Renal cortical epithelial cell (primary cell): ENCODE measurements at regions not wholly inside any gene's neighbourhood (a gene's known extent, or its start where the extent isn't known, plus 50 kb on each side); places are given as distances from the start of the nearest gene placed in this dataset.
A peak's percentile ranks its signal among the peaks of the same experiment; 100 is the strongest.

Experiments
- DNase-seq: peaks from one replicate; pipeline ENCODE4 v3.0.0-alpha.2; 2011; ENCODE audit warnings: low read depth

DNA sequence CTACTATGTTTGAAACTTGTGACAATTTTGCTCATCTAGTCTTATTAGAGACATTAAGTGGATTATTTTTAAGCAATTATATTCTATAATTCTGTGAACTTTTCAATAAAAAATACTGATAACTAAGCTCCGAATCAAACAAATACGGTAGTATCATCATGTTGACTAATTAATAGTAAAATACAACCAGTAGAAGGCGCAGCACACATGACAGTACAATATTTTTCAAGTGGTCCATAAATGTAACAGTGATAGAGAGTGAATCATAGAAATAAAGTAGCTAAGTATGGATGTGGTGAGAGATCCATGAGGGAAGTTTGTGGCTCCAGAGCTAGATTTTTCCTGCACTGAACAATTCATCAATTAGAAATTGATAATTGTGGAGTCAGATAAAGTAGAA is 666.2 kb downstream of the KCTD8 start:
- DNase-seq = no peak

DNA sequence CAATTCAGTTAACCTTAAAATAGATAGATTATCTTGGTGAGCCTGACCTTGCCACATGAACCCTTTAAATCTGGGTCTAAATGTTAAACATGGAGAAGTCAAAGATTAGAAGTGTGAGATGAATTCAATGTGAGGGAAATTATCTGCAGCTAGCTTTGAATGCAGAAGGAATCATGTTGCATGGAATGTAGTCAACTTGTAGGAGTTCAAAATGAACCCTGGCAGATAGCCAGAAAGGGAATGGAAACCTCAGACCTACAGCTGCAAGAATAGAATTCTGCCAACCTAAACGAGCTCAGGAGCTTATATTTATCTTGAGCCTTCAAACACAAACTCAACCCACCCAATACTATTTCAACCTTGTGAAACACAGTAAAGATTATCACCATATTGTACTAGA is 632.5 kb downstream of the KCTD8 start:
- no peak for DNase-seq

DNA sequence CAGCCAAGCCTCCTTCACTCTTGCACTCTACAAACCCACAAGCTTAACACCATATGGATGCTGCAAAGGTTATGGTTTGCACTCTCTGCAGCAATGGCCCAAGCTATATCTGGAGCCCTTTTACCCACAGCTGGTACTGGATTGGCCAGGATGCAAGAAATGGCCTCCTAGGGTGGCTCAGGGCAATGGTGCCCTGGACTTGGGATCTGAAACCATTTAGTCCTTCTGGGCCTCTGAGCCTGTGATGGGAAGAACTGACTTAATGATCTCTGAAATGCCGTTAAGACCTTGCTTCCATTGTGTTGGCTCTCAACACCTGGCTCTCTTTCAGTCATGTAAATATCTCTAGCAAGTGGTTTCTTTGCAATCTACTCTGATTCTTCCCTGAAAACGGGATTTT is 626.0 kb downstream of the KCTD8 start:
- no peak for DNase-seq

DNA sequence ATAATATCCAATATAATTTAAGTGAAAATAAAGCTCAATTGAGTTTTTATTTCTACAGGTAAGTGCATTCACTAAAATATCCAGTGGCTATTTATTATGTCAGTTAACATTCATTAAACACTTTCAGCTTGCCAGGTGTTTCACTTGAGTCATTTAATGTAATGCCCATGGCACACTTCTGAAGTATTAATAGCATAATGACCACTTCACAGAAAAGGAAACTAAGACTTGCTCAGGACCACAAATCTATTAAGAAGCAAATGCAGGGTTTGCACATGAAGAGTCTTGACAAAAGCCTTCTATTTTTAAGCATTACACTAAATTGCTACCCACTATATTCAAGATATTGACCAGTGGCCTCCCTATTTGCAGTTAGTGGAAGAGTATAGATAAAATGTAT is 612.7 kb downstream of the KCTD8 start:
- DNase-seq = no peak

GRCh38 chr4:43837171-43837570 is 611.4 kb downstream of the KCTD8 start:
- peak; percentile 5 for DNase-seq

GRCh38 chr4:43837604-43838003 is 611.0 kb downstream of the KCTD8 start:
- no peak for DNase-seq

DNA sequence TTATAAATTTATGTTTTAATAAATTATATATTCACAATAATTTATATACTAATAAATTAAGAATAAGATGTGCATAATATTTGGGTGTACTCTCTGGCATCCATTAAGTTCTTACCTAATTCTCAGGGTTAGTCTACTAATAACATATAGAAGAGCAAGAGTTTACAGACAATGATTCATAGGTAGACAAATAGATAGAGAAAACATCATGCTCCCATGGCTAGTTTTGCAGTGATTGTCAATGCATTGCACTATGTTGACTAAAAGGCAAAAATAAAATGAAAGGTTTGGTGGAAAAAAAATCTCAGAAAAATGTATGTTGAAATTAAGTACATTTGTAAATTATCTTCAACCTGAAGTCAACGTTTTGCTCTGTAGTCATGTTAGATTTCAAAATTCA is 606.0 kb downstream of the KCTD8 start:
- DNase-seq = no peak

DNA sequence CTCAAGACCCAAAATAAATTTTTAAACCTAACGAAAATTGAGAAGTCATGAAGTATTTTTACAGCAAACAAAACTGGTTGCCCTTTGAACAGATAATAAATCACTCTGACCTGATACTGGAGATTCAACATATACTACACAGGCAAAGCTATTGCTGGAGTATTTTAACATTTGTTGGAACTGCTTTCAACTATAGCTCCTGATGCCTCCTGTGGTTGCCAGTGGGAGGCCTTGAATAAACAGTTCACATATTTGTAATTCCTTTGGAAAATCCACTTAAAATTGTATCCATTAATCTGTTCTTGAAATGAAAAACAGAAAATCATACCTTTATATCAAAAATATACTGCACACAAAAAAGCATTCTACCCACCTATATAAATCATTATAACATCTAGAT is 605.1 kb downstream of the KCTD8 start:
- DNase-seq = no peak

- no peak for DNase-seq
Measured at GRCh38 chr4:43846111-43846587, 602.5 kb downstream of the KCTD8 start.

DNA sequence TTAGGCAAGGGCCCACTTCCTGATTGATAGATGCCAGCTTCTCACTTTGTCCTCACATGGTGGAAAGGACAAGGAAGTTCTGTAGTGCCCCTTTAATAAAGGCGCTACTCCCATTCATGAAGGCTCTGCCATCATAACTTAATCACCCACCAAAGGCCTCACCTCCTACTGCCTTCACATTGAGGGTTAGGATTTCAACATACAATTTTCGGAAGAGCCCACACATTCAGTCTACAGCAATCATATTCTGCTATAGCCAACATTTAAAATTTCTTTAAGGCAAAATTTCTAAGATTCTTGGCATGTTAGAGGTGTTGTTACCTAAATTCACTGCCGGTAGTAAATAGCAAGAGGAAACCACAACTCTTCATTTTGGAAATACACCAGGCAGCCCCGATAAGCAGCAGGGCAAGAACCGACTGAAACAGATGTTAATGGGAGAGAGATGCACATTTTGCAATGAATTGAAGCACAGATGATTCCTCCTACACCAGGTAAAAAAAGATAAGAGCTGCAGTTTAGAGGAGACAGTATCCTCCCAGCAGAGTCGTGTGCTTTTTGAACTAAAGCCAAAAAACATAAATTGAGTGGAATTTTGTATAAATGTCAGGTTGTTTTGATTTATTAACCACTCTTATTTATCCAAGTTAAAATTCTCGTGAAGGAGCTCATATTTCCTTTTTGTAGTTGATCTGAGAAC is 594.9 kb downstream of the KCTD8 start:
- DNase-seq = no peak

- DNase-seq = no peak
Measured at GRCh38 chr4:43855283-43855682, 593.3 kb downstream of the KCTD8 start.

GRCh38 chr4:43864616-43865146 is 583.9 kb downstream of the KCTD8 start:
- no peak for DNase-seq

DNA sequence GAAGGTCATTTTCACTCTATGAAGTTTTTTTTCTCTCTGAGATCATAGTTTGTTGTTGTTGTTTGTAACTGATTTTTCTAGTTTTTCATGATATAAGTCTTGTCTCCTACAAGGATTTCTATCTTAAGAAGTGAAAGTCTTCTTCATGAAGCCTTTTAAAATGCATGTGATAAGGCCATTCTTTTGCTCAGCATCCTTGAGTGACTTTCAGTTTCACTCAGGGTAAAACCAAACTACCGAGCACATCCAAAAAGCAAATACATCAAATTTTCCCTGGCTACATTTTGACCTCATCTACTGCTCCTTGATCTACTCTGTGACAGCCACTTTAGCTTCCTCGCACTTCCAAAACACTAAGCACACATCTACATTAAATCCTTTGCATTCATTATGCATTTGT is 580.7 kb downstream of the KCTD8 start:
- no peak for DNase-seq

DNA sequence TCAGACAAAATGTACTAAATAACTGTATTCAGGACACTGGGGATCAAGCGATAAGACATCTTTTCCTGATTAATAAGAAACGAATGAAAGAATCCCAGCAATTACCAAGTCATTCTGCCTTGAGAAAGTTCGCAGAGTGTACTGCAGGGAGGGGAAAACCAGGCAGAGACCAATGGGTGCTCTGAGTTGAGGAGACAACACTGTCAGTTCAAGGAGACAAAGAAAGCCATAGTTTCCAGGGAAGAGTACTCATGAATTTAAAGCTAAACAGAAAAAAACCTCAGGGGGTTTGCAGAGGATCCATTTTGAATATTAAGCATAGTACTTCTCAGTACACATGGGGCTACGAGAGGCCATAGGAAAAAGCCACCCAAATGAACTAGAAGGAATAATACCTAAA is 573.0 kb downstream of the KCTD8 start:
- DNase-seq = no peak

GRCh38 chr4:43882470-43882869 is 566.1 kb downstream of the KCTD8 start:
- DNase-seq = no peak

DNA sequence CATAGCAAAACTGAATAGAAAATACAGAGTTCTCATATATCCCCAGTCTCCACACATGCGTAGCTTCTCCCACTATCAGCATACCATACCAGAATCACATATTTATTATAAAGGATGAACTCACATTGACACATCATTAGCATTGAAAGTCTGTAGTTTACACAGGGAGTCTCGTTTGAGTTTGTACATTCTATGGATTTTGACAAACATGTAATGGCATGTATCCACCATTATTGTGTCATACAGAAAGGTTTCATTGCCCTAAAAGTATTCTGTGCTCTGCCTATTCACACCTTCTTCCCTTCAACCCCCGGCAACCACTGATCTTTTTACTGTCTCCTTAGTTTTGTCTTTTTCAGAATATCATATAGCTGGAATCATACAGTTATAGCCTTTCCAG is 562.4 kb downstream of the KCTD8 start:
- DNase-seq = no peak

DNA sequence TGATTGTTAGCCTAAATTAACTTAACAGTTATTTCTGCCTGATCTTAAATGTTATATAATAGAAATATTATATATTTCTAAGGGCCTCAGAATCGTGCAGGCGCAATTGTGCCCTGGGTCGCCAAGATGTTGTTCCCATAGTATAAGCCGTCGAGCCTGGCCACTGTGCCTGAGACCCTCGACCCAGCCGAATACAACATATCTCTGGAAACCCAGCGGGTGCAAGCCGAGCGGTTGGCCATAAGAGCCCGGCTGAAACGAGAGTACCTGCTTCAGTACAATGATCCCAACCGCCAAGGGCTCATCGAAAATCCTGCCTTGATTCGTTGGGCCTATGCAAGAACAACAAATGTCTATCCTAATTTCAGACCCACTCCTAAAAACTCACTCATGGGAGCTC is 549.8 kb downstream of the KCTD8 start:
- no peak for DNase-seq

DNA sequence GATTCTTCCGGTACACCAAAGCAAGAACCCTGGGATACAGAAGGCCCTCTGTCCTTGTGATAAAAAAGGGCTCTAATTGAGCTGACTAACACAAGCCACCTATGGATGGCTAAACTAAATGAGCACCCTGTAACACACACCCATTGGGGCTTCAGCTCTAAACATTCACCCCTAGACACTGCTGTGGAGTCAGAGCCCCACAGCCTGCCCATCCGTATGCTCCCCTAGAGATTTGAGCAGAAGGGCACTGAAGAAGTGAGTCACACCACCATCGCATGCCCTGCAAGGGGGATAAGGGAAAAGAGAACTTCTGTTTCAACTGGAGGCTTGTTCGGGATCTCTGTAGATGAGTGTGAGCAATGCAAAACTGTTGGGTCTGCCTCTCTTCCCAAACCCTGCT is 545.2 kb downstream of the KCTD8 start:
- DNase-seq = no peak

DNA sequence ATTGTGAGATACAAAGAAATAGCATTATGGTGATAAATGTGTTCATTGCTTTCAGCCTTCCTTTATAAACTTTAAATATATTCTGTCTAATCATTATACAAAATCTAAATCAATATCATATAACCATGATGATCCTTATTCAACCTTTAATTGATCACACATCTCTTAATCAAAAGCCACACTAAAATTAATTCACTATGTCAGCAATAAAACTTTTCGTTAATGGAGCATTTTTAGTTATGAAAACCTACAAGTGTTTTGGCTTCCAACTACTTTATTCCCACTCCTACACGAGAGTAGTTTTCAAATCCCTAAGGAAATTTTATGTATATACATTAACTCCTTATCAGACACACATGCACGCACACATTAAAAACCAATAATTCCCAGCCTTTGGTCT is 530.2 kb downstream of the KCTD8 start:
- DNase-seq = no peak

DNA sequence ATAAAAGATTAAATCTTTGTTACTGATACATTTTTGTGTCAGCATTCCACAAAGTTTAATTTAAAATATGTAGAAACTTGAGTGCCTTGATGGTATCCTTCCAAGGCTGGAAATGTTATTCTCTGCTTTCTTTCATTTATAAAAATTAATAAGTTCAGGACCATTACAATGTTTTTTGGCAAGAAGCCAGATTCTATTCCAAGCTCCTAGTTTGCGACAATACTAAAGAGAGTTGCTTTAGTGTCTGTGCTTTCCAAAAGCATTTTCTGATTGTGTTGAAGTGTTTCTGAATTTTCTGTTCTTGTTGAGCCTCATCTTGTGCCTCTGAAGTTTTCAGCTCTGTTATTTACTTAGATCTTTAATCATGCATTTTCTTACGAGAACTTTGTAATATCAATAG is 516.2 kb downstream of the KCTD8 start:
- DNase-seq = no peak

- no peak for DNase-seq
Measured at GRCh38 chr4:43943998-43944397, 504.6 kb downstream of the KCTD8 start.

GRCh38 chr4:43959976-43960375 is 488.6 kb downstream of the KCTD8 start:
- DNase-seq = no peak

- DNase-seq = no peak
Measured at GRCh38 chr4:43968011-43968410, 480.6 kb downstream of the KCTD8 start.

DNA sequence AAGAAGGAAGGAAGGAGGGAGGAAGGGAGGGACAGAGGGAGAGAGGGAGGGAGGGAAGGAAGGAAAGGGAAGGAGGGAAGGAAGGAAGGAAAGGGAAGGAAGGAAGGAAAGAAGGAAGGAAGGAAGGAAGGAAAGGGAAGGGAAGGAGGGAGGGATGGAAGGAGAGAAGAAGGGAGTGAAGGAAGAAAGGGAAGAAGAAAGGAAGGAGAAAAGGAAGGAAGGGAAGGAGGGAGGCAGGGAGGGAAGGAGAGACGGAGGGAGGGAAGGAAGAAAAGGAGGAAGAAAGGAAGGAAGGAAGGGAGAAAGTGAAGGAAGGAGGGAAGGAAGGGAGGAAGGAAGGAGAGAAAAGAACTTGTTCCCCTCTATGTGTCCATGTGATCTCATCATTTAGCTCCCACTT is 465.0 kb downstream of the KCTD8 start:
- no peak for DNase-seq
